ENCODE measurements at regions not wholly inside any gene's neighbourhood (a gene's known extent, or its start where the extent isn't known, plus 50 kb on each side); places are given as distances from the start of the nearest gene placed in this dataset.
A peak's percentile ranks its signal among the peaks of the same experiment; 100 is the strongest.

DNA sequence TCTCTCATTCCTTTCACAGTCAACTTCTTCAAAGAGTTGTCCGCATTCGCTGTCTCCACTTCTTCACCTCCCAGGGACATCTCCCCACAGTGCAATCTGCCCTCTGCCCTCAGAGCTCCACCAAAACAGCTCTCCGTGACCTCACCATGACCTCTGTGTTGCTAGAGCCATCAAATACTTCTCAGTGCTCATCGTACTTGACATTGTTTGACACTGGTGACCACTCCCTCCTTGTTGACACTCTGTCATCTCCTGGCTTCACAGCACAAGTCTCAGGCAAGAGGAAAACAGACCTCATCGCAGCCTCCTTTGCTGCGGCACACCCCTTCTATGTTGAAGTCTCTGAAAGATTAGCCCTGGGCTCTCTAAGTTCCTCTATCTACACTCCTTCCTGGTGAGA lies 90.5 kb upstream of the CCDC160 start:
- H3K9me3 ChIP-seq (ENCODE audit: control insufficient read depth, low read length): no peaks in the 10 kb centered on the region
- peaks cover 18% of the 10 kb centered on the region for H3K27me3 ChIP-seq (replicated peaks; ENCODE audit: control insufficient read depth, insufficient read depth, low read length)
- no peak for DNase-seq (ENCODE audit: low read depth)
- H3K9ac ChIP-seq (ENCODE audit: low read length): no peak overlapping the region
- H3K36me3 ChIP-seq (ENCODE audit: control insufficient read depth, insufficient read depth, low read length, severe bottlenecking): no peaks in the 10 kb centered on the region
- peaks cover 7% of the 10 kb centered on the region for H3K4me1 ChIP-seq (ENCODE audit: control insufficient read depth, insufficient read depth, low read length)
- H3K4me3 ChIP-seq (ENCODE audit: low read length): no peak overlapping the region

DNA sequence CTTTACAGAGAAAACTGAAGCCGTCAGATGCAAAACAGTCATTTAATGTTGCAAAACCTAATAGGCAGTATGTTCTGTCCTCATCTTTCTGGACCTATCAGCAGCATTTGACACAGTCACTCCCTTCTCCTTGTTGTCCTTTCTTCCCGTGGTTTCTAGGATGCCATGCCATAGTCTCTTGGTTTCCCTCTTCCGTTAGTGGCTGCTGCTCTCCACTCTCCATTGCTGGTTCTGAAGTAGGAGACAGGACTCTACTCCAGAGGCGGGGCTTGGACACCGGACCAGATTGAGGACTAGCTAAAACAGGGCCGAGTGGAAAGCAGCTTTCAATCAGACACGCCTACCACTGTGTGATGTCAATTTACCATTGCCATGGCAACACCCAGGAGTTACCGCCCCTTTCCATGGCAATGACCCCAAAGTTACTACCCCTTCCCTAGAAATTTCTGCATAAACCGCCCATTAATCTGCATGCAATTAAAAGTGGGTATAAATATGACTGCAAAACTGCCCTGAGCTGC lies 88.8 kb upstream of the CCDC160 start:
- Histone ChIP-seq H3K4me3 (ENCODE audit: low read length) (peak overlapping the region; percentile 69), H3K36me3 (ENCODE audit: control insufficient read depth, insufficient read depth, low read length, severe bottlenecking) (no peaks in the 10 kb centered on the region), H3K4me1 (ENCODE audit: control insufficient read depth, insufficient read depth, low read length) (peaks cover 7% of the 10 kb centered on the region), H3K9ac (ENCODE audit: low read length) (peak overlapping the region; percentile 33), H3K27me3 (replicated peaks; ENCODE audit: control insufficient read depth, insufficient read depth, low read length) (peaks cover 19% of the 10 kb centered on the region), H3K9me3 (ENCODE audit: control insufficient read depth, low read length) (no peaks in the 10 kb centered on the region)
- DNase-seq (ENCODE audit: low read depth): no peak

DNA sequence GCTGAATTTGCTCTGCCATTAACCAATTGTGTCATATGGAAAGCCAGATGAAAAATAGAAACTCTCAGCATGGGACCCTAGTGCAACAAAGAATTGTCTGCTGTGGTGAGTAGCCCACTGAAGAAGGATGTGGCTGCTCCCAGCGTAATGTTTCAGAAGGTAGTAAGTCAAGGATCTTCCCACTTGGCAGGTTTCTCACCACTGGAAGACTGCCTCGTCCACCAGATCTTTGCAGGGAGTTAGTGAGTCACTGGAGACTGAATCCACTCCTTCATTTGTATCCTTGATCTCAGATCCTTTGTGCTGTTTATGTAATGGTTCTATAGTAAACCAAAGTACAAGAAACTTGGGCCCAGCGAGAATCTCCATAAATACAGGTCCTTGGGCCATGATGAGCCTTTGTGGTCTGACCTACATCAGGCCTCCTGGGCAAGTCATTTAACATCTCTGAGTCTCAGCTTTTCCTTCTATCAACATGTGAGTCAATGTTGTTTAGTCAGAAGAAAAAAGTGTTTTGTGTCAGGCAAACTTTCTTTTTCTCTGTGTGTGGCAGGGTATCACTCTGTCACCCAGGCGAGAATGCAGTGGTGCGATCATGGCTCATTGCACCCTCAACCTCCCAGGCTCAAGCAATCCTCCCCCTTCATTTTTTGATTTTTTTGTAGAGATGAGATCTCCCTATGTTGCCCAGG lies 78.0 kb upstream of the CCDC160 start:
- DNase-seq (ENCODE audit: low read depth): no peak
- Histone ChIP-seq H3K27me3 (replicated peaks; ENCODE audit: control insufficient read depth, insufficient read depth, low read length) (peaks cover 9% of the 10 kb centered on the region), H3K9me3 (ENCODE audit: control insufficient read depth, low read length) (no peaks in the 10 kb centered on the region), H3K4me3 (ENCODE audit: low read length) (no peak overlapping the region), H3K9ac (ENCODE audit: low read length) (no peak overlapping the region), H3K36me3 (ENCODE audit: control insufficient read depth, insufficient read depth, low read length, severe bottlenecking) (no peaks in the 10 kb centered on the region), H3K4me1 (ENCODE audit: control insufficient read depth, insufficient read depth, low read length) (no peaks in the 10 kb centered on the region)

DNA sequence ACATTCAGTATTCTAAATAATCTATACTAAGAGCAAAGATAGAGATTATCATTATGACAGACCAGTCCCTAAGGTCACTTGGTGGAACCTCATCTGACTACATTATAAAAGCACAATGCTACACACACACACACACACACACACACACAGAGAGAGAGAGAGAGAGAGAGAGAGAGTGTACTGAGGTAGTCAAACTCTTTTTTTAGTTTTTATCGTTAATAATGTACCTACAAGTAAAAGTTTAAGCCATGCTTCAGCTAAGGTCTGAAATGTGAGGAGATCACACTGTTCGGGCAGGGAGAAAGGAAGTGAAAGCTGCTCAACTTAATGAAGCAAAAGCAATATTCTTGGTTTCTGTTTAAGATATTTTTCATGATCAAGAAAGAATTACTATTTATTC lies 75.8 kb upstream of the CCDC160 start:
- no peak overlapping the region for H3K4me3 ChIP-seq (ENCODE audit: low read length)
- H3K27me3 ChIP-seq (replicated peaks; ENCODE audit: control insufficient read depth, insufficient read depth, low read length): peaks cover 15% of the 10 kb centered on the region
- no peaks in the 10 kb centered on the region for H3K4me1 ChIP-seq (ENCODE audit: control insufficient read depth, insufficient read depth, low read length)
- no peak for DNase-seq (ENCODE audit: low read depth)
- no peak overlapping the region for H3K9ac ChIP-seq (ENCODE audit: low read length)
- no peaks in the 10 kb centered on the region for H3K9me3 ChIP-seq (ENCODE audit: control insufficient read depth, low read length)
- H3K36me3 ChIP-seq (ENCODE audit: control insufficient read depth, insufficient read depth, low read length, severe bottlenecking): no peaks in the 10 kb centered on the region

DNA sequence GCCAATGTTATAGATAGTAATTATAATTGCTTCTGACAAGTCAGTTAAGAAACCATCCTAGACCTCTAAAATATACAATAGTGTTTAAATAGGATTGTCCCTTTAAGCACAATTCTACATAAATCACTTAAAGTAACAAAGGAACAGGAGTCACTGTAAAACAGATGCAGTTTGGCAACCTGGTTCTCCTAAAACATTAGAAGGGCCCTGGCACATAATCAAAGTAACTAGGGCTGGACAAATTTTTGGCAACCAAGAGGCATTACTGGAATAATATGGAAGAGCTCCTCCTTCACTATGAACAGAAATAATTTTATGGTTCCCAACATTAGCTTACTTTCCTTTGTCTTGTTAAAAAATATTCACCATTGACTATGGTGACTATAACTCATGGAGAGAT lies 75.0 kb upstream of the CCDC160 start:
- no peak overlapping the region for H3K9ac ChIP-seq (ENCODE audit: low read length)
- no peaks in the 10 kb centered on the region for H3K36me3 ChIP-seq (ENCODE audit: control insufficient read depth, insufficient read depth, low read length, severe bottlenecking)
- no peaks in the 10 kb centered on the region for H3K4me1 ChIP-seq (ENCODE audit: control insufficient read depth, insufficient read depth, low read length)
- H3K9me3 ChIP-seq (ENCODE audit: control insufficient read depth, low read length): no peaks in the 10 kb centered on the region
- H3K27me3 ChIP-seq (replicated peaks; ENCODE audit: control insufficient read depth, insufficient read depth, low read length): peaks cover 12% of the 10 kb centered on the region
- no peak overlapping the region for H3K4me3 ChIP-seq (ENCODE audit: low read length)
- DNase-seq (ENCODE audit: low read depth): no peak

DNA sequence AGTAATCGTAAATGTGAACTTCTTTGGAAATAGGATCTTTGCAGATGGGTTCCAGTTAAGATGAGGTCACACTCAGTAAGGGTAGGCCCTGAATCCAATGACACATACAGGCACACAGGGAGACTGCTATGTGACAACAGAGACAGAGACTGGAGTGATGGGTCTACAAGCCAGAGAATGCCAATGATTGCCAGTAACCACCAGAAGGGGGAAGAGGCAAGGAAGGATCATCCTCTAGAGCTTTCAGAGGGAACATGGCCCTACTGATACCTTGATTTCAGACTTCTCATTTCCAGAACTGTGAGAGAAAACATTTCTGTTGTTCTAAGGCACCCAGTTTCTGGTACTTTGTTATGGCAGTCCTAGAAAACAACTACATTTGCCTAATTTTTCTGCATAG lies 73.1 kb upstream of the CCDC160 start:
- Histone ChIP-seq H3K9me3 (ENCODE audit: control insufficient read depth, low read length) (no peaks in the 10 kb centered on the region), H3K4me1 (ENCODE audit: control insufficient read depth, insufficient read depth, low read length) (no peaks in the 10 kb centered on the region), H3K9ac (ENCODE audit: low read length) (no peak overlapping the region), H3K27me3 (replicated peaks; ENCODE audit: control insufficient read depth, insufficient read depth, low read length) (peaks cover 12% of the 10 kb centered on the region), H3K36me3 (ENCODE audit: control insufficient read depth, insufficient read depth, low read length, severe bottlenecking) (no peaks in the 10 kb centered on the region), H3K4me3 (ENCODE audit: low read length) (no peak overlapping the region)
- no peak for DNase-seq (ENCODE audit: low read depth)

DNA sequence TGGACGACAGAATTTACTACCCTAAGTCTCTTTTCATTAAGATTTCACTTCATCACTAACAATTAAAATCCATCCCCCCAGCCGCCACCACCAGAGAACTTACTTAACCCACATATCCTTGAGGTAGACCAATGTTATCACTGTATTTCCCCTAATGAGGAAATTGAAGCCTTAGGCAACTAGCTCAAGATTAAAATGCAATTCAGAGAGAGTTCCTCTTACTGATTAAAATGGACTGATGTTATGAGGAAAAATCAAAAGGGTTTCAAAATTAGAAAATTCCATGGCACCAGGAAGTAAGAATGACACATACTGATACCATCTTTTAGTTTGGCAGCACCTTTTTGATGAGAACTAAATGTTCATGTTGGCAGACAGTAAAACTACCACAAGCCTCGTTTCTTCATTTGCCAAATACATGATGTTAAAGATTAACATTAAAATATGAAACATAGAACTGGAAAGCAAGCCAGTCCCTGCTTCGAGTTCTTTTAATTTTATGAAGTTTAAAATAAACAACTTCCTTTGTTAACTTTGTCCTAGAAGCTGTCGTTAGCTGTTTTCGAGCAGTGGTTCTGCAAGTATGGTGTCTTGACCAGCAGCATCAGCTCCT lies 69.3 kb upstream of the CCDC160 start:
- no peak for DNase-seq (ENCODE audit: low read depth)
- H3K27me3 ChIP-seq (replicated peaks; ENCODE audit: control insufficient read depth, insufficient read depth, low read length): peaks cover 30% of the 10 kb centered on the region

DNA sequence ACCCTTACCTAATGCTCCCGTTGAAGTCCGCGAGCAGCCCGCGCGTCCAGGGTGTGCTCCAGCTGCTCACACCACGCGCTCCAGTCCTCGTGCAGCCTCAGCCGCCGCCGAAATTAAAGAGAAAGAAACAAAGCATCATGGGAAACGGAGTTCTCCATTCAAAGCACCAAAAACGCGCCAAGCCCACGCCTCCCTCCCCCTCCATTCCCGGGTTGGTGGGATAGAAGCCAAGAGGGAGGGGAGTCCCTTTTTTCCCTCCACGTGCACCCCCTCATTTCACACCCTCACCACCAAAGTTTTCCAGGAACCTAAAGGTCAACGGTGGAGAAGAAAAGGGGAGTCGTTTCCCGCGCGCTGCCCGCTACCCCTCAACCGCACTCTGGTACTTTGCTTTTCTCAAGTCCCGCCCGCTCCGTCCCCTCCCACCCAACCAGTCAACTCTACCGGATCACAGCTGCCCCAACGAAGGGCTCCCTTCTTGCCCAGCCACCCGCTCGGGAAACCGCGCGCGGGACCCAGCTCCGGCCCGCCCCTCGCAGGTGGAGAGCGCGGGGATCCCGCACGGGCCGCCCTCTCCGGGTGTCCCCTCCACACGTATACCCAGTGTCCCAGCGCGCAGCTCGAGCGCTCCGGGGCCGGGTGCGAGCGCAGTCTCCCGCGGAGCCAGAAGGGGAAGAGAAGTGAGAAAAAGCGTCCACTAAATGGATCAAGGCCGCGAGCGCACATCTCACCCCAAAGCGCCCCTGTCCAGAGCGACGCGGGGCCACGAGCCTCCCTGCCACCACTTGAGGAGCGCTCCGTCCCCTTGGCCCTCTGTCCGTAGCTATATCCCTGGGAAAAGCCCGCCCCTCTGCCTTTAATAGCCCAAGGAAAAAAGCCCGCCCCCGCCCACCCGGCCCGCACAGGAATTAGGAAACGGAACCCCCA lies 65.1 kb upstream of the CCDC160 start:
- H3K36me3 ChIP-seq (ENCODE audit: control insufficient read depth, insufficient read depth, low read length, severe bottlenecking): no peaks in the 10 kb centered on the region
- H3K4me1 ChIP-seq (ENCODE audit: control insufficient read depth, insufficient read depth, low read length): no peaks in the 10 kb centered on the region
- no peak overlapping the region for H3K9ac ChIP-seq (ENCODE audit: low read length)
- H3K9me3 ChIP-seq (ENCODE audit: control insufficient read depth, low read length): peaks cover 3% of the 10 kb centered on the region
- peaks cover 36% of the 10 kb centered on the region for H3K27me3 ChIP-seq (replicated peaks; ENCODE audit: control insufficient read depth, insufficient read depth, low read length)
- peak; percentile 28 for DNase-seq (ENCODE audit: low read depth)
- peak overlapping the region; percentile 70 for H3K4me3 ChIP-seq (ENCODE audit: low read length)

More for the DNA sequence above, 69.3 kb upstream of the CCDC160 start:
- no peak overlapping the region for H3K9ac ChIP-seq (ENCODE audit: low read length)
- H3K36me3 ChIP-seq (ENCODE audit: control insufficient read depth, insufficient read depth, low read length, severe bottlenecking): no peaks in the 10 kb centered on the region
- peaks cover 3% of the 10 kb centered on the region for H3K9me3 ChIP-seq (ENCODE audit: control insufficient read depth, low read length)
- no peaks in the 10 kb centered on the region for H3K4me1 ChIP-seq (ENCODE audit: control insufficient read depth, insufficient read depth, low read length)
- no peak overlapping the region for H3K4me3 ChIP-seq (ENCODE audit: low read length)

DNA sequence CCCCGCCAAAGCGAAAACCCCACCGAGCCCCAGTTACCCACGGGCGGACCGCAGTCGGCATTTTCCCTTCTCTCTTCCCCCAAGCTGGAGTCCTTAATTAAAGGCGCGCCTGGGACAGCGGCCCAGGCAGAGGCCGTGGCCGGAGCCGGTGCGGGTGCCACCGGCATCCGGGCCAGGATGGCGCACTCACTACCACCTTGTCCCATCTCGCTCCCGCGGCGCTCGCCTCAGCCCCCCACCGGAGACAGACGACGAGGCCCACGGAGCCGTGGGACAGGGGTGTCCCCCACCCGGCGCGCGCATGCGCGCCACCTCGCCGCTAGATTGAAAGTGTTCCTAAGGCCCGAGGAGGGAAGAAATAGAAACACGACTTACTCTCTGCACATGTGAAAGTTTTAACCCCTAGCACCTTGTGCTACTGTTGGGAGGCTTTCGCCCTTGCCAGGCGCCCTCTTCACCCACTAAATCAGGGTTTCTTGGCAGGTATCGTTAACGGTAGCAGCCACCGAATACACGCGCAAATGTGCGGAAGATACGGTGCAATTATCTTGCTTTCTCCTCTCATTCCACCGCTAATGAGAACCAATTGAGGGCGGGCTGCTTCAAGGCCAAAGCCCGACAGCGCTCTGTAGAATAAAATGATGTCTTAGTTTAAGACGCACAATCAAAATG lies 64.3 kb upstream of the CCDC160 start:
- Histone ChIP-seq H3K9ac (ENCODE audit: low read length) (no peak overlapping the region), H3K4me1 (ENCODE audit: control insufficient read depth, insufficient read depth, low read length) (no peaks in the 10 kb centered on the region), H3K27me3 (replicated peaks; ENCODE audit: control insufficient read depth, insufficient read depth, low read length) (peaks cover 44% of the 10 kb centered on the region), H3K9me3 (ENCODE audit: control insufficient read depth, low read length) (peaks cover 3% of the 10 kb centered on the region), H3K4me3 (ENCODE audit: low read length) (peak overlapping the region; percentile 78), H3K36me3 (ENCODE audit: control insufficient read depth, insufficient read depth, low read length, severe bottlenecking) (no peaks in the 10 kb centered on the region)
- DNase-seq (ENCODE audit: low read depth): peak; percentile 40

DNA sequence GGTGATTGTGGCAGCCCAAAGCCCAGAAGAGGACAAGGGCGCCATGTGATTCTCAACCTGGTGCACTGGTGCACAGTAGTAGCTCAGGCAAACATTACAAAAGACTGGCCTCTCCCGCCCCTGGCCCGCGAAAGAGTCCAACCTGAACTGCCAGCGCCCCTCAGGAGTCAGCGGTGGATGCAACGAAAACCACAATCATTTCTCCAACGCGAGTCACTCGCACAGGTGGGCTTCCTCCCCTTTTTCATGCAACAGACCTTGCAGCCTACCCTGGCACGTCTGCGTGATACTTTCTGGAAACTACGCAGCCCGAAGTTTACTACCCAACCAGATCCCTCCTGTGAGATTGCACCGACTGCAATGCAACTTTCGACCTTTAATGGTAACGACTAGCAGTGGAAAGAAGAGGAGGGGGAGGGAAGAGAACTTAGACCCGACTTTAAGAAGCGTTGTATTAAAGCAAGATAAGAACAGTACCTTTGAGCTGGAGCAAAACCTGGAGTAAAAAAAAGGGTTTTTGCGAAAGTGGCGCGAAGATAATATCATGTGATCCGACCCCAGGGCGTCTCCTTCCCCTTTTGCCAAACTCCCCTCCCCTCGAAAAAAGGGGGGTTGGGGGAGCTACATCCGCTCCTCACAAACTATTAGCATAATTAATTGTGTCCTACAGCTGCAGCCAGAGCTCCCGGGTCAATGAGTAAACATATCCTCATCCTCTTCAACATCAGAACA lies 63.3 kb upstream of the CCDC160 start:
- DNase-seq (ENCODE audit: low read depth): no peak
- Histone ChIP-seq H3K9me3 (ENCODE audit: control insufficient read depth, low read length) (peaks cover 3% of the 10 kb centered on the region), H3K4me3 (ENCODE audit: low read length) (no peak overlapping the region)

More for the DNA sequence above, 63.3 kb upstream of the CCDC160 start:
- peaks cover 45% of the 10 kb centered on the region for H3K27me3 ChIP-seq (replicated peaks; ENCODE audit: control insufficient read depth, insufficient read depth, low read length)
- H3K9ac ChIP-seq (ENCODE audit: low read length): no peak overlapping the region
- H3K36me3 ChIP-seq (ENCODE audit: control insufficient read depth, insufficient read depth, low read length, severe bottlenecking): no peaks in the 10 kb centered on the region
- no peaks in the 10 kb centered on the region for H3K4me1 ChIP-seq (ENCODE audit: control insufficient read depth, insufficient read depth, low read length)
